CD14-positive monocyte (primary cell): ENCODE measurements at regions not wholly inside any gene's neighbourhood (a gene's known extent, or its start where the extent isn't known, plus 50 kb on each side); places are given as distances from the start of the nearest gene placed in this dataset.

Experiments used
- DNase-seq, 3 donors: peaks; one replicate each; pipeline ENCODE4 v3.0.0-alpha.2; 2011 to 2022
- H2AFZ ChIP-seq: 2 replicates; pipeline ENCODE4 v1.6.0; 2012; ENCODE audit warnings: mild to moderate bottlenecking, low read depth, low read length, inconsistent platforms; ENCODE audit not compliant: insufficient read depth, poor library complexity, severe bottlenecking
- H3K27ac ChIP-seq, 2 donors: 1 replicate in 1 of 2; 2 replicates in 1 of 2; pipeline ENCODE4 v1.5.1; 2012 to 2013; ENCODE audit warnings: low read length in 2 of 2, control low read depth in 1 of 2, inconsistent platforms in 1 of 2, low read depth in 1 of 2, mild to moderate bottlenecking in 1 of 2
- H3K27me3 ChIP-seq, 2 donors: one replicate each; pipeline versions ENCODE4 v1.6.0 to v1.6.1; 2011 to 2013; ENCODE audit warnings: low read length in 2 of 2; ENCODE audit not compliant: control insufficient read depth in 2 of 2, insufficient read depth in 2 of 2
- H3K36me3 ChIP-seq, 2 donors: replicated peaks in 1 of 2; 1 replicate in 1 of 2; 2 replicates in 1 of 2; pipeline versions ENCODE4 v1.5.1 to v1.6.1; 2012 to 2013; ENCODE audit warnings: low read length in 2 of 2, control low read depth in 1 of 2, inconsistent platforms in 1 of 2, mild to moderate bottlenecking in 1 of 2; ENCODE audit not compliant: insufficient read depth in 2 of 2, control insufficient read depth in 1 of 2
- H3K4me1 ChIP-seq, 2 donors: 1 replicate in 1 of 2; 2 replicates in 1 of 2; pipeline versions ENCODE4 v1.5.1 to v1.6.1; 2012 to 2013; ENCODE audit warnings: low read length in 2 of 2, control low read depth in 1 of 2, inconsistent platforms in 1 of 2, mild to moderate bottlenecking in 1 of 2, moderate library complexity in 1 of 2; ENCODE audit not compliant: insufficient read depth in 2 of 2, control insufficient read depth in 1 of 2
- H3K4me2 ChIP-seq: replicated peaks from 2 replicates; pipeline ENCODE3; 2012; ENCODE audit warnings: low read length, moderate library complexity, mild to moderate bottlenecking; ENCODE audit not compliant: poor library complexity, severe bottlenecking; ENCODE audit errors: extremely low read depth
- H3K4me3 ChIP-seq, 3 experiments: fragments of 200-600 bp in 1 of 3; sonication (generic) in 1 of 3; replicated peaks in 1 of 3; 1 replicate in 2 of 3; 2 replicates in 1 of 3; pipeline ENCODE4 v1.5.1; 2011 to 2013; ENCODE audit warnings: low read length in 3 of 3, mild to moderate bottlenecking in 3 of 3, control low read depth in 2 of 3, low read depth in 2 of 3, inconsistent platforms in 1 of 3, moderate library complexity in 1 of 3
- H3K79me2 ChIP-seq: 2 replicates; pipeline ENCODE4 v1.6.0; 2012; ENCODE audit warnings: mild to moderate bottlenecking, control low read depth, inconsistent platforms, low read length, moderate library complexity; ENCODE audit not compliant: insufficient read depth
- H3K9ac ChIP-seq: 2 replicates; pipeline ENCODE4 v1.6.0; 2017; ENCODE audit warnings: low read length, mild to moderate bottlenecking; ENCODE audit not compliant: insufficient read depth, poor library complexity, severe bottlenecking
- H3K9me3 ChIP-seq, 2 donors: replicated peaks in 1 of 2; 1 replicate in 1 of 2; 2 replicates in 1 of 2; pipeline versions ENCODE4 v1.5.1 to v1.6.1; 2012 to 2013; ENCODE audit warnings: low read length in 2 of 2, control low read depth in 1 of 2; ENCODE audit not compliant: control insufficient read depth in 1 of 2, insufficient read depth in 1 of 2
- H4K20me1 ChIP-seq: 2 replicates; pipeline ENCODE4 v1.6.0; 2012; ENCODE audit warnings: mild to moderate bottlenecking, low read length, control low read depth, moderate library complexity; ENCODE audit not compliant: insufficient read depth
- H3K27ac Mint-ChIP-seq, 7 donors: one replicate each; pipeline ENCODE4 v1.8.0; 2020; ENCODE audit warnings: mild to moderate bottlenecking in 7 of 7, mixed read lengths in 7 of 7, moderate library complexity in 6 of 7, inconsistent platforms in 2 of 7
- H3K27me3 Mint-ChIP-seq, 3 donors: one replicate each; pipeline ENCODE4 v1.8.0; 2021 to 2022; ENCODE audit warnings: low read depth in 3 of 3, mild to moderate bottlenecking in 3 of 3, mixed read lengths in 3 of 3, moderate library complexity in 3 of 3, inconsistent platforms in 1 of 3
- H3K36me3 Mint-ChIP-seq, 2 donors: one replicate each; pipeline ENCODE4 v1.8.0; 2020; ENCODE audit warnings: mixed read lengths in 2 of 2, inconsistent platforms in 1 of 2, mild to moderate bottlenecking in 1 of 2
- H3K4me1 Mint-ChIP-seq: one replicate; pipeline ENCODE4 v1.8.0; 2020; ENCODE audit warnings: mild to moderate bottlenecking, mixed read lengths
- H3K4me3 Mint-ChIP-seq, 2 donors: one replicate each; pipeline ENCODE4 v1.8.0; 2020; ENCODE audit warnings: mild to moderate bottlenecking in 2 of 2, mixed read lengths in 2 of 2, moderate library complexity in 1 of 2
- H3K9me3 Mint-ChIP-seq, 7 donors: one replicate each; pipeline ENCODE4 v1.8.0; 2020 to 2022; ENCODE audit warnings: mixed read lengths in 7 of 7, mild to moderate bottlenecking in 6 of 7, moderate library complexity in 6 of 7, inconsistent platforms in 2 of 7
- CTCF ChIP-seq: fragments of 200-600 bp; IDR thresholded peaks from one replicate; pipeline ENCODE4 v1.8.0; 2022; ENCODE audit warnings: antibody characterized with exemption, mild to moderate bottlenecking
- WGBS: methylation state at CpG from one replicate; pipeline ENCODE4 v1.1.5; 2013; ENCODE audit warnings: missing lambda C conversion rate; ENCODE audit not compliant: insufficient coverage; 5-methylcytosine and 5-hydroxymethylcytosine counted together
- intact Hi-C, 2 donors: fragments of 100-400 bp; cut with micrococcal nuclease; formaldehyde crosslinking; loops; one replicate each; pipeline versions ENCODE4 v1.15.0 to v1.15.1; 2023

GRCh38 chr22:48742556-48743343 is 1084.9 kb downstream of the BRD1 start:
- DNase-seq = no peak
- no peak overlapping the region for H3K27ac ChIP-seq
- no peak overlapping the region for H3K9ac ChIP-seq
- H3K4me1 ChIP-seq = no peaks in the 10 kb centered on the region
- no peaks in the 10 kb centered on the region for H3K4me1 Mint-ChIP-seq
- no peak overlapping the region for H3K4me3 ChIP-seq
- no peaks in the 10 kb centered on the region for H4K20me1 ChIP-seq
- 95% methylated on average over 36 of the region's 39 CpGs for WGBS
- no peak overlapping the region for H3K4me2 ChIP-seq
- TF ChIP-seq CTCF = no peak
- H3K27ac Mint-ChIP-seq = no peak overlapping the region
- intact Hi-C loops = no loop called here
- H3K9me3 Mint-ChIP-seq = peaks cover 7 to 51% (median 30%) of the 10 kb centered on the region in 7 donors
- no peaks in the 10 kb centered on the region for H3K36me3 ChIP-seq
- no peaks in the 10 kb centered on the region for H3K36me3 Mint-ChIP-seq
- peaks cover 4 to 39% of the 10 kb centered on the region in 2 donors for H3K9me3 ChIP-seq
- H3K27me3 Mint-ChIP-seq = peaks cover 0 to 4% (median 0%) of the 10 kb centered on the region in 3 donors
- H3K4me3 Mint-ChIP-seq = no peak overlapping the region
- no peaks in the 10 kb centered on the region for H3K27me3 ChIP-seq
- H2AFZ ChIP-seq = no peak overlapping the region
- no peaks in the 10 kb centered on the region for H3K79me2 ChIP-seq

GRCh38 chr22:48742191-48742555 is 1085.5 kb downstream of the BRD1 start:
- no peak overlapping the region for H3K27ac Mint-ChIP-seq
- intact Hi-C loops = no loop called here
- Histone ChIP-seq H3K4me1 (no peaks in the 10 kb centered on the region), H3K9ac (no peak overlapping the region), H3K36me3 (no peaks in the 10 kb centered on the region), H3K27me3 (no peaks in the 10 kb centered on the region), H3K27ac (no peak overlapping the region), H3K4me3 (no peak overlapping the region), H2AFZ (no peak overlapping the region), H3K9me3 (peaks cover 4 to 39% of the 10 kb centered on the region in 2 donors), H3K4me2 (no peak overlapping the region), H4K20me1 (no peaks in the 10 kb centered on the region), H3K79me2 (no peaks in the 10 kb centered on the region)
- no peaks in the 10 kb centered on the region for H3K36me3 Mint-ChIP-seq
- no peaks in the 10 kb centered on the region for H3K4me1 Mint-ChIP-seq
- no peak for TF ChIP-seq CTCF
- peaks cover 7 to 52% (median 30%) of the 10 kb centered on the region in 7 donors for H3K9me3 Mint-ChIP-seq
- no peak overlapping the region for H3K4me3 Mint-ChIP-seq
- no peak for DNase-seq
- WGBS = over 99% methylated on average over 15 of the region's 17 CpGs
- H3K27me3 Mint-ChIP-seq = peaks cover 0 to 4% (median 0%) of the 10 kb centered on the region in 3 donors
